DND-41 (cell line): ENCODE measurements at regions not wholly inside any gene's neighbourhood (a gene's known extent, or its start where the extent isn't known, plus 50 kb on each side); places are given as distances from the start of the nearest gene placed in this dataset.

ENCODE experiments used
- ATAC-seq: fragments of 200-7000 bp; cut with Tn5 transposase; 3 replicates; pipeline ENCODE4 v1.9.1; 2021; ENCODE audit warnings: low read depth; ENCODE audit not compliant: insufficient read depth
- DNase-seq: peaks from one replicate; pipeline ENCODE4 v3.0.0-alpha.2; 2020
- H2AFZ ChIP-seq: 2 replicates; pipeline ENCODE4 v1.6.0; 2012; ENCODE audit warnings: low read depth, low read length
- H3K27ac ChIP-seq: 2 replicates; pipeline ENCODE4 v1.5.1; 2012; ENCODE audit warnings: low read length, inconsistent platforms
- H3K27me3 ChIP-seq: fragments of 200-600 bp; sonication (generic); 2 replicates; pipeline ENCODE4 v1.6.0; 2012; ENCODE audit warnings: low read length, mild to moderate bottlenecking, inconsistent platforms; ENCODE audit not compliant: insufficient read depth, poor library complexity
- H3K36me3 ChIP-seq: 2 replicates; pipeline ENCODE4 v1.5.1; 2012; ENCODE audit warnings: low read length, inconsistent platforms; ENCODE audit not compliant: insufficient read depth
- H3K4me1 ChIP-seq: 2 replicates; pipeline ENCODE4 v1.5.1; 2012; ENCODE audit warnings: mild to moderate bottlenecking, low read length; ENCODE audit not compliant: insufficient read depth
- H3K4me2 ChIP-seq: 2 replicates; pipeline ENCODE4 v1.6.0; 2012; ENCODE audit warnings: mild to moderate bottlenecking, moderate library complexity, low read length, inconsistent platforms; ENCODE audit not compliant: insufficient read depth
- H3K4me3 ChIP-seq, 2 experiments: fragments of 200-600 bp in 1 of 2; shearing (Covaris generic) in 1 of 2; 2 replicates each; pipeline ENCODE4 v1.5.1; 2012 to 2016; ENCODE audit warnings: inconsistent platforms in 2 of 2, low read length in 2 of 2, mild to moderate bottlenecking in 2 of 2, low read depth in 1 of 2, moderate library complexity in 1 of 2
- H3K79me2 ChIP-seq: 2 replicates; pipeline ENCODE4 v1.6.0; 2012; ENCODE audit warnings: low read length, inconsistent platforms; ENCODE audit not compliant: insufficient read depth
- H3K9ac ChIP-seq: 2 replicates; pipeline ENCODE4 v1.6.0; 2012; ENCODE audit warnings: low read depth, mild to moderate bottlenecking, inconsistent platforms, low read length, moderate library complexity
- H3K9me3 ChIP-seq: 2 replicates; pipeline ENCODE4 v1.5.1; 2012; ENCODE audit warnings: low read length, moderate library complexity, mild to moderate bottlenecking, inconsistent platforms; ENCODE audit not compliant: insufficient read depth, severe bottlenecking
- H4K20me1 ChIP-seq: 2 replicates; pipeline ENCODE4 v1.6.0; 2012; ENCODE audit warnings: low read length; ENCODE audit not compliant: insufficient read depth
- CTCF ChIP-seq: IDR thresholded peaks from 2 replicates; pipeline ENCODE4 v1.5.1; 2012; ENCODE audit warnings: borderline replicate concordance, low read length, moderate library complexity, mild to moderate bottlenecking; ENCODE audit not compliant: poor library complexity, severe bottlenecking; ENCODE audit errors: extremely low read depth
- EZH2 ChIP-seq: IDR thresholded peaks from 3 replicates; pipeline ENCODE4 v1.6.1; 2012; ENCODE audit warnings: borderline replicate concordance, low read depth, mild to moderate bottlenecking, moderate library complexity, low read length, inconsistent platforms; ENCODE audit not compliant: severe bottlenecking

- no peaks in the 10 kb centered on the region for H3K27me3 ChIP-seq
- no peaks in the 10 kb centered on the region for H3K4me1 ChIP-seq
- H3K4me3 ChIP-seq, result no peak overlapping the region
- no peak for ATAC-seq
- no peak overlapping the region for H3K27ac ChIP-seq
- no peak overlapping the region for H3K4me2 ChIP-seq
- H3K9me3 ChIP-seq, result no peaks in the 10 kb centered on the region
- H2AFZ ChIP-seq, result no peak overlapping the region
- H3K36me3 ChIP-seq, result no peaks in the 10 kb centered on the region
- DNase-seq, result no peak
- no peaks in the 10 kb centered on the region for H3K79me2 ChIP-seq
- TF ChIP-seq EZH2 (no peak), CTCF (no peak)
- H3K9ac ChIP-seq, result no peak overlapping the region
- no peaks in the 10 kb centered on the region for H4K20me1 ChIP-seq
Measured at GRCh38 chr4:31445526-31445925, 725.4 kb downstream of the PCDH7 start.

GRCh38 chr4:31455612-31456011 is 735.4 kb downstream of the PCDH7 start:
- Histone ChIP-seq H3K27ac (no peak overlapping the region), H3K4me1 (no peaks in the 10 kb centered on the region), H3K27me3 (no peaks in the 10 kb centered on the region), H2AFZ (no peak overlapping the region), H3K9me3 (no peaks in the 10 kb centered on the region), H3K79me2 (no peaks in the 10 kb centered on the region), H3K36me3 (no peaks in the 10 kb centered on the region), H3K9ac (no peak overlapping the region), H4K20me1 (no peaks in the 10 kb centered on the region), H3K4me2 (no peak overlapping the region), H3K4me3 (no peak overlapping the region)
- no peak for TF ChIP-seq EZH2
- TF ChIP-seq CTCF, result no peak
- ATAC-seq, result no peak
- DNase-seq, result no peak

- Histone ChIP-seq H3K27me3 (no peaks in the 10 kb centered on the region), H3K4me2 (no peak overlapping the region), H3K9ac (no peak overlapping the region), H3K4me3 (no peak overlapping the region), H3K79me2 (no peaks in the 10 kb centered on the region), H2AFZ (no peak overlapping the region), H3K27ac (no peak overlapping the region), H3K9me3 (no peaks in the 10 kb centered on the region), H3K4me1 (no peaks in the 10 kb centered on the region), H3K36me3 (no peaks in the 10 kb centered on the region), H4K20me1 (no peaks in the 10 kb centered on the region)
- TF ChIP-seq EZH2 (no peak), CTCF (no peak)
- ATAC-seq, result no peak
- DNase-seq, result no peak
Measured at GRCh38 chr4:31458813-31459212, 738.6 kb downstream of the PCDH7 start.

DNA sequence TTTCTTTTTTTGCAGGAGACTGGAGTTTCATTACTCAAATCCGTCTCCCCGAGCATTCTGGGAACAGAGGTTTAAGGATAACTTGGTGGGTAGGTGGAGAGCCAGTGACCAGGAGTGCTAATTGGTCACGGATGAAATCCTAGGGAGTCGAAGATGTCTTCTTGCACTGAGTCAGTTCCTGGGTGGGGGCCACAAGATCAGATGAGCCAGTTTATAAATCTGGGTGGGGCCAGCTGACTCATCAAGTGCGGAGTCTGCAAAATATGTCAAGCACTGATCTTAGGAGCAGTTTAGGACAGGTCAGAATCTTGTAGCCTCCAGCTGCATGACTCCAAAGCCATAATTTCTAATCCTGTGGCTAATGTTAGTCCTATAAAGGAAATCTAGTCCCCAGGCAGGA is 741.3 kb downstream of the PCDH7 start:
- no peak overlapping the region for H2AFZ ChIP-seq
- DNase-seq (no peak), ATAC-seq (no peak)
- no peak overlapping the region for H3K4me2 ChIP-seq
- no peak overlapping the region for H3K4me3 ChIP-seq
- no peaks in the 10 kb centered on the region for H4K20me1 ChIP-seq
- TF ChIP-seq EZH2 (no peak), CTCF (no peak)
- H3K9me3 ChIP-seq, result no peaks in the 10 kb centered on the region
- no peak overlapping the region for H3K27ac ChIP-seq
- H3K36me3 ChIP-seq, result no peaks in the 10 kb centered on the region
- H3K9ac ChIP-seq, result no peak overlapping the region
- H3K4me1 ChIP-seq, result no peaks in the 10 kb centered on the region
- H3K27me3 ChIP-seq, result no peaks in the 10 kb centered on the region
- no peaks in the 10 kb centered on the region for H3K79me2 ChIP-seq
